Muscle of arm (tissue), 1 donor: ENCODE measurements at regions not wholly inside any gene's neighbourhood (a gene's known extent, or its start where the extent isn't known, plus 50 kb on each side); places are given as distances from the start of the nearest gene placed in this dataset.

Experiments
- DNase-seq: peaks from one replicate; pipeline ENCODE4 v3.0.0-alpha.2; 2013

DNA sequence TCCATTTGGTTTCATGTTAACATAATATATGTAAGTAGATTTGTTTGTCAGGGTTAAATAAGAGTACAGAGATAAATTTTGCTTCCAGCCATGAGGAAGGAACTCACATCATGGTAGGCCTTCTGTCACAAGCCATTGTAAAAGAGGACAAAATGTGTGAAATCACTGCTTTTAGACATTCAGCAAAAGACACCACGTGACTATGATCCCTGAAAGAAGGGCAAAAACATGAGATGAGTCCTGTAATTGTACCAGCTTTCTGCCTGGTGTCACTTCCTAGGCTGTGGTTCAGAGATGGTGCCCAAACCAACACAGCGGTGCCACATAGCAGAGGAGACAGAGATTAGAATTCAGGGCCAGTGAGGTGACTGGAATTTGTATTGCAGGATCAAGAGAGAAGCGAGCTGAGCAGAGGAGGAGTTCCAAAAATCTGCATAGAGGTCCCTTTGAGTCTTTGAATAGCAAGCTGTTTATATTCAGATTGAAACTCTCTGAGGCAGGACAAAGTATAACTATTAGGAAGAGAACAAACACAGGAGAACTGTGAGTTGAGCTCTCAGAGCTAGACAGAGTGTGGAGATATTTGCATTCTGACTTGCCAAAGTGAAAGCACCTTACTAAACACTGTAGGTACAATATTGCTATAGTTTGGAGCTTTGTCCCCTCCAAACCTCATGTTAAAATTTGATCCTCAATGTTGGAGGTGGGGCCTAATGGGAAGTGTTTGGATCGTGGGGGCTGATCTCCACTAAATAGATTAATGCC lies 52.6 kb upstream of the PDE7B start:
- DNase-seq: no peak
